NCI-H128 (cell line): ENCODE measurements at regions not wholly inside any gene's neighbourhood (a gene's known extent, or its start where the extent isn't known, plus 50 kb on each side); places are given as distances from the start of the nearest gene placed in this dataset.

ENCODE experiments used
- DNase-seq: peaks from one replicate; lab custom pipeline; 2025; ENCODE audit not compliant: unreplicated experiment; lab: John Stamatoyannopoulos, UW

DNA sequence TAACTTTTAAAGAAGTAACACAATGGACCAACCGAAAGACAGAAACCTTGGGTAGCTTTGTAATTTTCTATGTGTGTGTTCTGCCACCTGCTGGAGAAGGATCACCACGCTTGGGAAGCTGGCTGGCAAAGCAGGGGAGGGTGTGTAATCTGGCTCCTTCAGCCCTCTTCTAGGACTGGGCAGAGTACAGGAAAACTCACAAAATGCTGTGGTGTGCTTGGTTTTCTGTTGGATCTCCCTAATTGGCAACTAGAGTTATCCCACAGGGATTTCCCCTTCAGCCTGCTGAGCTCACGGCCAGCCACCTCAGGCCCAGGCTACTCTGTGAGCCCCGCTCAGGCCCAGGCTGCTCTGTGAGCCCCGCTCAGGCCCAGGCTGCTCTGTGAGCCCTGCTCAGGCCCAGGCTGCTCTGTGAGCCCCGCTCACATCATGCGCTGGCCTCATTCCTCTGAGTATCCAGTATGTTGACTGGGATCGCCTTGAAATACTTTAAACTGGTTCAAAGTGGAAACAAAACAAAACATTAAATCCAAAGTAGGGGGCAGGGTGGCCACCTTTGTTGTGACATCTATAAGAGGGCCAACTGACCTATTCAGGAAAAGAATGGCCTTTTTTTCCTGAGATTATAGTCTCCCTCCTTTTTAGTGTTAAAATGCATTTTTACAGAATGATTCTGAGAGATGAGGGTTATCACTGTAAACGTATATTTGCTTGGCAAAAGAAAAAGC, 52.0 kb upstream of the RNU6-8 start:
- peak; percentile 6 for DNase-seq

DNA sequence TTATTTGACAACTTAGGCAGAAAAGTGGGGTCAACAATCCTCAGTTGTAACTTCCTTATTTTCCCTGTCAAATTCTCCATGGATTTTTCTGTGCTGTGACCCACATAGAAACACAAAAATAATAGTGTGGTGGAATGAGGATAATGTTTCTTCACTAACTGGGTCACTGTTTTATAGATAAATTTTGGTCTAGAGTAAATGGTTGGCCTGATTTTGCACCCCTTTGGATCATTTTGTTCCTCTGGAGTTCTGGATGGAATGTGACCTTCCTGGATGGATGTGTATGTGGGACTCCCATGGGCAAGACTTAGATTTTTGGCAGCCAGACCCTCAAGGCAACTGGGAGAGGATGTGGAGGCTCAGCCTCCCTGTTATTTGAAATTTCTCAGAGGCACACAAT, 52.7 kb upstream of the RNU6-8 start:
- DNase-seq = no peak

DNA sequence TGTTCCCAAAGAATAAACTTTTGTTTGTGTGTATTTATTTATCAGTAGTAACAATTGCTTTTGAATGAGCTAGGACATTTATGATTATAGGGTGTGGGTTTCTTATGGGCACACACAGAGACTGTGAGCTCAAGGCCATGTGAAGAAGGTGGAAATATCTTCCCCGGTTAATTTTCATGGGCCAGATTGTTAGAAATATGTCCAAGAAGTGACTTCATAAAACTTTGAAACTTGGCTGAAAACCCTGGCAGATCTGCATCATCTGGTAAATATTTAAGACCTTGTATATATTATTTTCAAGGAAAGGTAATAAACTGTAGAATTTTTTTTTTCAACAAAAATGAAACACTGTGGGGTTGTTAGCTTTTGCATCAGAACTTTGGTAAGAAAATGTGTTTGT, 53.5 kb upstream of the RNU6-8 start:
- no peak for DNase-seq

DNA sequence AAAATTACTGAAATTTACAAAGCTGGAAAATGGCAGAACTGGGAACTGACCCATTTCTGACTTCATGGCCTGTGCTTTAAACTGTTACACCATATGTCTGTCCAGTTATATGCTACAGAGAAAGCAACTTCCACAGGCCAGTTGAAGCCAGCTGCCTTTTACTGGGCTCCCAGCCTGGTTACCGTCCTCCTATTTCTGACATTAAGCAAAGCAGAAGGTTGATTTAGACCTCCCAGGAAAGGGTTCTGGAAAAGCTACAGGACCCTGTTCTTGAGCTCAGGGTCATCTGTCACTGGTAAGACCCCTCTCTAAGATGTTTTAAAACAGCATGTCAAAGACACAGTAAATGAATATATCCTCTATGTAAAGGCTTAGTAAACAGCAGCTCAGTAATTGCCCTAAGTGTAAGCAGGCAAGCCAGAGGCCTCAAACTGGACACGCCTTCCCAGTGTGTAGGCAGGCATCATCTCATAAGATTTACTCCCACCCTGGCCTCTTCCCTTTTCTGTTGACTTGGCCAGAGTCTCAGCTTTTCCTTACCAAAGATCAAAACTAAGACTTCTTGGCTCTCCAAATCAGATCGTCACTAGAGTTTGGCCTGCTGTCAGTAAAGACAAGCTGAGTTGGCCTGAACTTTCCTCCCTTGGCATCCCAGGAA, 55.4 kb upstream of the RNU6-8 start:
- DNase-seq = no peak

DNA sequence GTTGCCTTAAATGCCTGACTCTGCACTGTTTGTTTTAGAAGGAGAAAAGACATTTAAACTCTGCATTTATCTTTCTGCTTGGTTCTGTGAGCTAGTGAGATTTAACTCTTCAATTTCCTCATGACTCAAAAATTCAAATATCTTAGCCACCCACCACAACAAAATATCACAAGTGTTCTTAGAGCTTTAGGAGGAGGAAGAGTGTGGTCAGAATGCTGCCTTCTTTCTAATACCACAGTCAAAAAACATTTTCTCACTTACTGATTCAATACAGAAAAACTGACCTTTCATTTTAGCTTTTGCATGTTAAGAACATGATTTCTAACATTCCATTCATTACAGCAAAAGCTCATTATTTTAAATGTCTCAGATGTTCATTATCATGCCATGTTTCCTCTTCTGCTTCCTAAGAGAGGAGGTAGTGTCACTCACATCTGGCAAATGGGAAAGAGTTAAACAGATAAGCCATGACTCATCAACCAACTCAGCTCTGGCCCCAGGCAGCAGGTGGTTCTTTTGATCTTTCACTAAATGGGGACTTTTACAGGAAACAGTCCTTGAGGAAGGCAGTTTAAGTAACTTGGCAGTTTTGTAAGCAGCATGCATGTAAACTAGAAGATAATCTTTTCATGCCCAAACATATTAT, 56.4 kb upstream of the RNU6-8 start:
- DNase-seq = no peak

- no peak for DNase-seq
Measured at GRCh38 chr14:32263939-32264567, 61.0 kb upstream of the RNU6-8 start.

DNA sequence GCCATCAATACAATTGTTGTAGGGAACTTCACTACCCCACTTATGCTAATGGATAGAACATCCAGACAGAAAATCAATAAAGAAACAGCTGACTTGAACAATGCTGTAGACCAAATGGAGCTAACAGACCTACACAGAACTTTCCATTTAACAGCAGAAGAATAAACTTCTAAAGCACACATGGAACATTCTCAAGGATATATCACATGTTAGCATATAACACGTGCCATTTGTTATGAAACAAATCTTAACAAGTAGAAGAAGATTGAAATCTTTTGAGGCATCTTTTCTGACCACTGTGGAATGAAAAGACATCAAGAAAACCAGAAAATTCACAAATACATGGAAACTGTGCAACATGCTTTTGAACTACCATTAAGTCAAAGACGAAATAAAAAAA, 62.5 kb upstream of the RNU6-8 start:
- no peak for DNase-seq

DNA sequence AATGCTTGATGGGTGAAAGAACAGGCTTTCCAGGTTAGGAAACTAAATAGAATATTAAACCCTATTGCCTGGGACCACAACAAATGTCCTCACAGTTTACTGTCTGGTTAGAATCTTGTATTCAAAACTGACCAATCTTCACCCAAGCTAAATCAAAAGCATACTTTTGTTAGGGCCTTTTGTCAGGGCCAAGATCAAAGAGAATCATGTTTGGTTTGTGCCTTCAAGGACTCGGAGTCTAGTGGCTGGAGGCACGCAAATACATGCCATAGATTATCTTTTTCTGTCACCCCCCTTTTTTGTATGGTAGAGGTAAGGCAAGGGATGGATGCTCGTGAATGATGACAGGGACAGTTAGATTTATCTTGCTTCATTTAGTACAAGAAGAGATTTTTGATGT, 51.1 kb upstream of the AKAP6 start:
- DNase-seq = no peak
